Osteocyte (in vitro differentiated cells): ENCODE measurements at regions not wholly inside any gene's neighbourhood (a gene's known extent, or its start where the extent isn't known, plus 50 kb on each side); places are given as distances from the start of the nearest gene placed in this dataset.

Experiments
- DNase-seq: peaks from one replicate; pipeline ENCODE4 v3.0.0; 2021; ENCODE audit warnings: mixed read lengths; ENCODE audit not compliant: unreplicated experiment; ENCODE audit errors: extremely low spot score
- H3K27ac Mint-ChIP-seq: one replicate; pipeline ENCODE4 v1.8.0; 2021; ENCODE audit warnings: mild to moderate bottlenecking, mixed read lengths; ENCODE audit not compliant: unreplicated experiment
- H3K27me3 Mint-ChIP-seq: one replicate; pipeline ENCODE4 v1.8.0; 2021; ENCODE audit warnings: mixed read lengths; ENCODE audit not compliant: unreplicated experiment
- H3K36me3 Mint-ChIP-seq: one replicate; pipeline ENCODE4 v1.8.0; 2021; ENCODE audit warnings: mixed read lengths; ENCODE audit not compliant: unreplicated experiment
- H3K4me1 Mint-ChIP-seq: one replicate; pipeline ENCODE4 v1.8.0; 2021; ENCODE audit warnings: mixed read lengths; ENCODE audit not compliant: unreplicated experiment
- H3K4me3 Mint-ChIP-seq: one replicate; pipeline ENCODE4 v1.8.0; 2021; ENCODE audit warnings: mild to moderate bottlenecking, moderate library complexity, mixed read lengths; ENCODE audit not compliant: unreplicated experiment
- H3K9me3 Mint-ChIP-seq: one replicate; pipeline ENCODE4 v1.8.0; 2021; ENCODE audit warnings: mixed read lengths; ENCODE audit not compliant: unreplicated experiment
- CTCF ChIP-seq: fragments of 200-600 bp; sonication (generic); IDR thresholded peaks from 2 replicates; pipeline ENCODE4 v1.5.0; 2021; ENCODE audit warnings: antibody characterized with exemption, mild to moderate bottlenecking, moderate library complexity

DNA sequence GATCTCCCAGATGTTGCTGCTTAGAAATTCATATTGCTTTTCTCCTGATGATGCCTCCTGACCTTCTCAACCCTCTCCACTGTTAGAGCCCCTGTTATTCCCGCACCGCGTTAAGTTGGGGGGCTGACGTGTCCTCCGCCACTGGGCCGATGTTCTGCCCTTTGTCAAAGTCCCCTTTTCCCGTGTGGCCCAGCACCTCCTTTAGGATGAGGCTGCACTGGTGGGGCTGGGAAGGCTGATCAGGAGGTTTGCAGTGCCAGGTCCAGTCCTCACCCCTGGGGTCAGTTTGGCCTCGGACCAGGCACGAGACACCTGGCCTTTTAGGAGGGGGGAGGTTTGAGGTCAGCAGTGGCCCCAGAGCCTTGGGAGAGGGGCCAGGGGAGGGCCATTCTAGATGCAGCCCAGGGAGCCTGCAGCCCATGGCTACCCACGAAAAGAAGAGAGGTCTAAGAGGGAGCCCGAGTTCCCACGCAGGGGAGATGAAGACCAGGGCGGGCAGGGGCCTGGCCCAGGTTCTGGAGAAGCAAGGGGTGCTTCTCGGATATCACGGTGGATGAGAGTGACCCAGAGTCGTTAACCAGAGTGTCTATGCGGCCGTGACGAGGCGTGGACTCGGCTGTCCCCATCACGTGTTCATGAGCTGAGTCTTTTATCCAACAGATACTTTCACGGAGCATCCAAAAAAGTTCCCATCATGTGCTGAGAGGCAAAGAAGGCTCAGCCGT lies 150.4 kb downstream of the DNAJB6 start:
- DNase-seq = peak; percentile 80
- no peaks in the 10 kb centered on the region for H3K36me3 Mint-ChIP-seq
- H3K27ac Mint-ChIP-seq = no peak overlapping the region
- no peak overlapping the region for H3K4me3 Mint-ChIP-seq
- H3K9me3 Mint-ChIP-seq = peaks cover 3% of the 10 kb centered on the region
- H3K27me3 Mint-ChIP-seq = no peaks in the 10 kb centered on the region
- no peak for TF ChIP-seq CTCF
- no peaks in the 10 kb centered on the region for H3K4me1 Mint-ChIP-seq

DNA sequence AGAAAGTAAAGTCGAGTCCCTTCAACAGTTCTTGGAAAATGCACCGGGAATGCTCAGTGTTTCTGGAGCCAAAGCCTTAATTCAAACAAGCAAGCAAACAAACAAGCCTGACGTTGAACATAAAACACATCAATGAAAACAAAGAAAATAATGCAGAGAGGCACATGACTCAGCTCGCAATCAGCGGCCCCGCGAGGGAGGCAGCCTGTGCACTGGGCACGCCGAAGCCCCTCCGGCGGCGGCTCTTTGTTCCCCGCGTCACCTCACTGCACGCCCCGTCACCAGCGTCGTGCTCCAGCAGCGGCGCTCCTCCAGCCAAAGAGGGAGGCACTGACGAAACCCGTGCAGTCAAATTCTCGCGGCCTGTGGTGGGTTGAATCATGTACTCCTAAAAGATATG lies 151.5 kb downstream of the DNAJB6 start:
- H3K4me1 Mint-ChIP-seq = no peaks in the 10 kb centered on the region
- H3K9me3 Mint-ChIP-seq = peaks cover 5% of the 10 kb centered on the region
- H3K27ac Mint-ChIP-seq = no peak overlapping the region
- DNase-seq = peak; percentile 81
- TF ChIP-seq CTCF = no peak
- no peak overlapping the region for H3K4me3 Mint-ChIP-seq
- no peaks in the 10 kb centered on the region for H3K36me3 Mint-ChIP-seq
- H3K27me3 Mint-ChIP-seq = no peaks in the 10 kb centered on the region

GRCh38 chr7:157488966-157489365 lies 152.2 kb downstream of the DNAJB6 start:
- DNase-seq = peak; percentile 56
- Mint-ChIP-seq H3K36me3 (no peaks in the 10 kb centered on the region), H3K9me3 (peaks cover 5% of the 10 kb centered on the region)

More at GRCh38 chr7:157488966-157489365, 152.2 kb downstream of the DNAJB6 start:
- no peak for TF ChIP-seq CTCF
- Mint-ChIP-seq H3K4me1 (no peaks in the 10 kb centered on the region), H3K27ac (no peak overlapping the region), H3K4me3 (no peak overlapping the region), H3K27me3 (no peaks in the 10 kb centered on the region)
